ENCODE measurements at regions not wholly inside any gene's neighbourhood (a gene's known extent, or its start where the extent isn't known, plus 50 kb on each side); places are given as distances from the start of the nearest gene placed in this dataset.

DNA sequence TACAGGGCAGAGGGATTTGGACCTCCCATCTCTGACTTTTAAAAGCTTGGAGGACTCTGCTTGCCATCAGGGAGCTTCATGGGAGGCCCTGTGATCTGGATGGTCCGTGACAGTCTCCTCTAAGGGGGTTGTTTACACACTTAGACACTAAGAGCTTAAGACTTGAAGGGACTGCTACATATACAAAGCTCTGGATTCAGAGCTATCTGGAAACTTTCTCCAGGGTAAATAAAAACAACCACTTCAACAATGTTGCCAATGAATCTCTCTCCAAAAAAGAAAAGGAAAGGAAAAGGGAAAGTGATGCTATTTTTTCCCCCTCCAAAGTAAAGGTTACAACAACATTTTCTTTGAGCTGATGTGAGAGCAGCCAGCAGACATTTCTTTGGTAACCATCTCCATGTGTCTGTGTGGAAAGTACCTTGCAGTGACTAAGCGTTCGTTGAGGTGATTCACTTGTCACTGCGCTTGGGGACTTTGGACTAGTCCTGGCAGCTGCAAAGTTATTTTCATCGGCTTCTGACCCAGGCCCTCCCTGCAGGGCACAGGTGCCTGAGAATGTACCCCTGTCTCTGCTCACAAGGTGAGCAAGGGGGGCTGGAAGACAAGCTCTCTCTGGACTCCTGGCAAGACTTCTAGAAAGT, 262.1 kb upstream of the KLF4 start (continued):
- TF ChIP-seq, protein P1, sequence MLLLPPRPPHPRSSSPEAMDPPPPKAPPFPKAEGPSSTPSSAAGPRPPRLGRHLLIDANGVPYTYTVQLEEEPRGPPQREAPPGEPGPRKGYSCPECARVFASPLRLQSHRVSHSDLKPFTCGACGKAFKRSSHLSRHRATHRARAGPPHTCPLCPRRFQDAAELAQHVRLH (CRISPR knock-in tag; IDR thresholded peaks at IDR 0.05; ENCODE audit: borderline replicate concordance, low read depth) = no peak
- no peak for TF ChIP-seq ZNF850 (CRISPR knock-in tag; conservative IDR thresholded peaks at IDR 0.05)
- TF ChIP-seq NPAS2 (CRISPR knock-in tag; IDR thresholded peaks at IDR 0.05; ENCODE audit: borderline replicate concordance) = no peak
- TF ChIP-seq KMT2B (CRISPR knock-in tag; IDR thresholded peaks at IDR 0.05) = no peak
- no peak for TF ChIP-seq ZNF121 (CRISPR knock-in tag; IDR thresholded peaks at IDR 0.05)
- TF ChIP-seq FOXP1 (IDR thresholded peaks at IDR 0.05) = no peak
- no peak for TF ChIP-seq FOXP1 (CRISPR knock-in tag; IDR thresholded peaks at IDR 0.05)
- TF ChIP-seq, protein P2, sequence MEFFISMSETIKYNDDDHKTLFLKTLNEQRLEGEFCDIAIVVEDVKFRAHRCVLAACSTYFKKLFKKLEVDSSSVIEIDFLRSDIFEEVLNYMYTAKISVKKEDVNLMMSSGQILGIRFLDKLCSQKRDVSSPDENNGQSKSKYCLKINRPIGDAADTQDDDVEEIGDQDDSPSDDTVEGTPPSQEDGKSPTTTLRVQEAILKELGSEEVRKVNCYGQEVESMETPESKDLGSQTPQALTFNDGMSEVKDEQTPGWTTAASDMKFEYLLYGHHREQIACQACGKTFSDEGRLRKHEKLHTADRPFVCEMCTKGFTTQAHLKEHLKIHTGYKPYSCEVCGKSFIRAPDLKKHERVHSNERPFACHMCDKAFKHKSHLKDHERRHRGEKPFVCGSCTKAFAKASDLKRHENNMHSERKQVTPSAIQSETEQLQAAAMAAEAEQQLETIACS (CRISPR knock-in tag; IDR thresholded peaks at IDR 0.05) = no peak
- TF ChIP-seq, protein P3, sequence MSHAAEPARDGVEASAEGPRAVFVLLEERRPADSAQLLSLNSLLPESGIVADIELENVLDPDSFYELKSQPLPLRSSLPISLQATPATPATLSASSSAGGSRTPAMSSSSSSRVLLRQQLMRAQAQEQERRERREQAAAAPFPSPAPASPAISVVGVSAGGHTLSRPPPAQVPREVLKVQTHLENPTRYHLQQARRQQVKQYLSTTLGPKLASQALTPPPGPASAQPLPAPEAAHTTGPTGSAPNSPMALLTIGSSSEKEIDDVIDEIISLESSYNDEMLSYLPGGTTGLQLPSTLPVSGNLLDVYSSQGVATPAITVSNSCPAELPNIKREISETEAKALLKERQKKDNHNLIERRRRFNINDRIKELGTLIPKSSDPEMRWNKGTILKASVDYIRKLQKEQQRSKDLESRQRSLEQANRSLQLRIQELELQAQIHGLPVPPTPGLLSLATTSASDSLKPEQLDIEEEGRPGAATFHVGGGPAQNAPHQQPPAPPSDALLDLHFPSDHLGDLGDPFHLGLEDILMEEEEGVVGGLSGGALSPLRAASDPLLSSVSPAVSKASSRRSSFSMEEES (CRISPR knock-in tag; IDR thresholded peaks at IDR 0.05) = no peak
- TF ChIP-seq, protein P4, sequence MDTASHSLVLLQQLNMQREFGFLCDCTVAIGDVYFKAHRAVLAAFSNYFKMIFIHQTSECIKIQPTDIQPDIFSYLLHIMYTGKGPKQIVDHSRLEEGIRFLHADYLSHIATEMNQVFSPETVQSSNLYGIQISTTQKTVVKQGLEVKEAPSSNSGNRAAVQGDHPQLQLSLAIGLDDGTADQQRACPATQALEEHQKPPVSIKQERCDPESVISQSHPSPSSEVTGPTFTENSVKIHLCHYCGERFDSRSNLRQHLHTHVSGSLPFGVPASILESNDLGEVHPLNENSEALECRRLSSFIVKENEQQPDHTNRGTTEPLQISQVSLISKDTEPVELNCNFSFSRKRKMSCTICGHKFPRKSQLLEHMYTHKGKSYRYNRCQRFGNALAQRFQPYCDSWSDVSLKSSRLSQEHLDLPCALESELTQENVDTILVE (CRISPR knock-in tag; IDR thresholded peaks at IDR 0.05) = no peak
- TF ChIP-seq ZNF678 (CRISPR knock-in tag; IDR thresholded peaks at IDR 0.05) = no peak
- TF ChIP-seq, protein P5, sequence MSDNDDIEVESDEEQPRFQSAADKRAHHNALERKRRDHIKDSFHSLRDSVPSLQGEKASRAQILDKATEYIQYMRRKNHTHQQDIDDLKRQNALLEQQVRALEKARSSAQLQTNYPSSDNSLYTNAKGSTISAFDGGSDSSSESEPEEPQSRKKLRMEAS (IDR thresholded peaks at IDR 0.05) = no peak
- no peak for TF ChIP-seq MAFG (CRISPR knock-in tag; IDR thresholded peaks at IDR 0.05)
- TF ChIP-seq FOXO1 (CRISPR knock-in tag; IDR thresholded peaks at IDR 0.05) = no peak
- TF ChIP-seq ZNF777 (CRISPR knock-in tag; IDR thresholded peaks at IDR 0.05) = no peak
- TF ChIP-seq RFX3 (CRISPR knock-in tag; IDR thresholded peaks at IDR 0.05) = no peak
- TF ChIP-seq, protein P6, sequence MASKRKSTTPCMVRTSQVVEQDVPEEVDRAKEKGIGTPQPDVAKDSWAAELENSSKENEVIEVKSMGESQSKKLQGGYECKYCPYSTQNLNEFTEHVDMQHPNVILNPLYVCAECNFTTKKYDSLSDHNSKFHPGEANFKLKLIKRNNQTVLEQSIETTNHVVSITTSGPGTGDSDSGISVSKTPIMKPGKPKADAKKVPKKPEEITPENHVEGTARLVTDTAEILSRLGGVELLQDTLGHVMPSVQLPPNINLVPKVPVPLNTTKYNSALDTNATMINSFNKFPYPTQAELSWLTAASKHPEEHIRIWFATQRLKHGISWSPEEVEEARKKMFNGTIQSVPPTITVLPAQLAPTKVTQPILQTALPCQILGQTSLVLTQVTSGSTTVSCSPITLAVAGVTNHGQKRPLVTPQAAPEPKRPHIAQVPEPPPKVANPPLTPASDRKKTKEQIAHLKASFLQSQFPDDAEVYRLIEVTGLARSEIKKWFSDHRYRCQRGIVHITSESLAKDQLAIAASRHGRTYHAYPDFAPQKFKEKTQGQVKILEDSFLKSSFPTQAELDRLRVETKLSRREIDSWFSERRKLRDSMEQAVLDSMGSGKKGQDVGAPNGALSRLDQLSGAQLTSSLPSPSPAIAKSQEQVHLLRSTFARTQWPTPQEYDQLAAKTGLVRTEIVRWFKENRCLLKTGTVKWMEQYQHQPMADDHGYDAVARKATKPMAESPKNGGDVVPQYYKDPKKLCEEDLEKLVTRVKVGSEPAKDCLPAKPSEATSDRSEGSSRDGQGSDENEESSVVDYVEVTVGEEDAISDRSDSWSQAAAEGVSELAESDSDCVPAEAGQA (IDR thresholded peaks at IDR 0.05; ENCODE audit: low read depth) = no peak
- TF ChIP-seq, protein P6 (CRISPR knock-in tag; IDR thresholded peaks at IDR 0.05; ENCODE audit: borderline replicate concordance) = no peak
- no peak for TF ChIP-seq ZNF446 (CRISPR knock-in tag; IDR thresholded peaks at IDR 0.05)
- TF ChIP-seq, protein P7, sequence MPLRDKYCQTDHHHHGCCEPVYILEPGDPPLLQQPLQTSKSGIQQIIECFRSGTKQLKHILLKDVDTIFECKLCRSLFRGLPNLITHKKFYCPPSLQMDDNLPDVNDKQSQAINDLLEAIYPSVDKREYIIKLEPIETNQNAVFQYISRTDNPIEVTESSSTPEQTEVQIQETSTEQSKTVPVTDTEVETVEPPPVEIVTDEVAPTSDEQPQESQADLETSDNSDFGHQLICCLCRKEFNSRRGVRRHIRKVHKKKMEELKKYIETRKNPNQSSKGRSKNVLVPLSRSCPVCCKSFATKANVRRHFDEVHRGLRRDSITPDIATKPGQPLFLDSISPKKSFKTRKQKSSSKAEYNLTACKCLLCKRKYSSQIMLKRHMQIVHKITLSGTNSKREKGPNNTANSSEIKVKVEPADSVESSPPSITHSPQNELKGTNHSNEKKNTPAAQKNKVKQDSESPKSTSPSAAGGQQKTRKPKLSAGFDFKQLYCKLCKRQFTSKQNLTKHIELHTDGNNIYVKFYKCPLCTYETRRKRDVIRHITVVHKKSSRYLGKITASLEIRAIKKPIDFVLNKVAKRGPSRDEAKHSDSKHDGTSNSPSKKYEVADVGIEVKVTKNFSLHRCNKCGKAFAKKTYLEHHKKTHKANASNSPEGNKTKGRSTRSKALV (CRISPR knock-in tag; IDR thresholded peaks at IDR 0.05) = no peak

Data from HepG2 (cell line).